HG03097 (cell line): ENCODE measurements at regions not wholly inside any gene's neighbourhood (a gene's known extent, or its start where the extent isn't known, plus 50 kb on each side); places are given as distances from the start of the nearest gene placed in this dataset.
"Not testable (repeated sequence)": the region's sequence is repeated elsewhere in the genome, so short reads cannot be mapped to it uniquely, and the experiment has no call there.

Experiments
- ATAC-seq: cut with Tn5 transposase; IDR thresholded peaks from one replicate; pipeline ENCODE4 v1.9.1; 2021; ENCODE audit not compliant: unreplicated experiment, low FRiP score

GRCh38 chr6:166809721-166810120, 146.6 kb downstream of the RNASET2 start:
- ATAC-seq = no peak

GRCh38 chr6:166806962-166807757, 149.2 kb downstream of the RNASET2 start:
- no peak for ATAC-seq

- no peak for ATAC-seq
Observed at GRCh38 chr6:166806217-166806838, 150.0 kb downstream of the RNASET2 start.

- no peak for ATAC-seq
Observed at GRCh38 chr6:166803471-166803870, 152.9 kb downstream of the RNASET2 start.

- no peak for ATAC-seq
Observed at GRCh38 chr6:166802401-166802800, 153.9 kb downstream of the RNASET2 start.

- no peak for ATAC-seq
Observed at GRCh38 chr6:166800137-166800536, 156.2 kb downstream of the RNASET2 start.

- no peak for ATAC-seq
Observed at GRCh38 chr6:166798652-166799051, 157.7 kb downstream of the RNASET2 start.

GRCh38 chr6:166796610-166797009, 159.7 kb downstream of the RNASET2 start:
- ATAC-seq = no peak

- ATAC-seq = no peak
Observed at GRCh38 chr6:166795879-166796278, 160.5 kb downstream of the RNASET2 start.

- ATAC-seq = not testable (repeated sequence)
Observed at GRCh38 chr6:166790808-166791207, 163.8 kb upstream of the RPS6KA2 start.

GRCh38 chr6:166788846-166789529, 161.9 kb upstream of the RPS6KA2 start:
- not testable (repeated sequence) for ATAC-seq

- no peak for ATAC-seq
Observed at GRCh38 chr6:166786704-166787293, 159.7 kb upstream of the RPS6KA2 start.

GRCh38 chr6:166785131-166785530, 158.1 kb upstream of the RPS6KA2 start:
- no peak for ATAC-seq

GRCh38 chr6:166784691-166785090, 157.6 kb upstream of the RPS6KA2 start:
- ATAC-seq = no peak

GRCh38 chr6:166782520-166782919, 155.5 kb upstream of the RPS6KA2 start:
- no peak for ATAC-seq

GRCh38 chr6:166781331-166781730, 154.3 kb upstream of the RPS6KA2 start:
- no peak for ATAC-seq

GRCh38 chr6:166779963-166780683, 153.1 kb upstream of the RPS6KA2 start:
- no peak for ATAC-seq

- no peak for ATAC-seq
Observed at GRCh38 chr6:166779381-166779780, 152.3 kb upstream of the RPS6KA2 start.

GRCh38 chr6:166778776-166779175, 151.7 kb upstream of the RPS6KA2 start:
- no peak for ATAC-seq

GRCh38 chr6:166778046-166778445, 151.0 kb upstream of the RPS6KA2 start:
- no peak for ATAC-seq
